WI38 (cell line): ENCODE measurements at regions not wholly inside any gene's neighbourhood (a gene's known extent, or its start where the extent isn't known, plus 50 kb on each side); places are given as distances from the start of the nearest gene placed in this dataset.
"Not testable (repeated sequence)": the region's sequence is repeated elsewhere in the genome, so short reads cannot be mapped to it uniquely, and the experiment has no call there.

Experiments used
- H3K4me3 ChIP-seq: 2 replicates; pipeline ENCODE4 v1.5.1; 2011; ENCODE audit warnings: low read depth, mild to moderate bottlenecking, control low read depth, low read length
- TF ChIP-seq, protein P1 (sequence below): IDR thresholded peaks from 2 replicates; pipeline ENCODE4 v1.5.1; 2012; ENCODE audit warnings: low read depth, mild to moderate bottlenecking, control low read depth, low read length

GRCh38 chr1:244144053-244144452 is 93.0 kb downstream of the ZBTB18 start:
- TF ChIP-seq, protein P1, sequence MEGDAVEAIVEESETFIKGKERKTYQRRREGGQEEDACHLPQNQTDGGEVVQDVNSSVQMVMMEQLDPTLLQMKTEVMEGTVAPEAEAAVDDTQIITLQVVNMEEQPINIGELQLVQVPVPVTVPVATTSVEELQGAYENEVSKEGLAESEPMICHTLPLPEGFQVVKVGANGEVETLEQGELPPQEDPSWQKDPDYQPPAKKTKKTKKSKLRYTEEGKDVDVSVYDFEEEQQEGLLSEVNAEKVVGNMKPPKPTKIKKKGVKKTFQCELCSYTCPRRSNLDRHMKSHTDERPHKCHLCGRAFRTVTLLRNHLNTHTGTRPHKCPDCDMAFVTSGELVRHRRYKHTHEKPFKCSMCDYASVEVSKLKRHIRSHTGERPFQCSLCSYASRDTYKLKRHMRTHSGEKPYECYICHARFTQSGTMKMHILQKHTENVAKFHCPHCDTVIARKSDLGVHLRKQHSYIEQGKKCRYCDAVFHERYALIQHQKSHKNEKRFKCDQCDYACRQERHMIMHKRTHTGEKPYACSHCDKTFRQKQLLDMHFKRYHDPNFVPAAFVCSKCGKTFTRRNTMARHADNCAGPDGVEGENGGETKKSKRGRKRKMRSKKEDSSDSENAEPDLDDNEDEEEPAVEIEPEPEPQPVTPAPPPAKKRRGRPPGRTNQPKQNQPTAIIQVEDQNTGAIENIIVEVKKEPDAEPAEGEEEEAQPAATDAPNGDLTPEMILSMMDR = no peak
- H3K4me3 ChIP-seq = no peak overlapping the region

DNA sequence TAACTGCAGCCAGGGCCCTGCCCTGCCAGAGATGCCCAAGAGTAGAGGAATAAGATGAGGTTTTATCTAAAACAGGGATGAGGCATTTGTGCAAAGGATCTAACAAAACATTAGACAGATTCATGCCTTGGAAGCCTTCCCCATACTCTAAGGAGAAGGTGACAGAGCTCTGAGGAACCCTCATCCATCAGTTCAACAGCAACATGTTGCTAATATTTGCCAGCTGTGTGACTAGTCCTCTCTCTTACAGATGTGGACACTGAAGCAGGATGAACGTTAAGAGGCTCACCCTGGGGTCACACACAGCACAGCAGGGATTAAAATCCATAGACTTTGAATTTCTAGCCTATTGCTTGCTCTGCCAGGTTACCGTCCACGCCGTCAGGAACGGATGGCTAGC is 99.0 kb downstream of the ZBTB18 start:
- TF ChIP-seq, protein P1 = no peak
- H3K4me3 ChIP-seq = no peak overlapping the region

GRCh38 chr1:244150665-244151064 is 99.6 kb downstream of the ZBTB18 start:
- TF ChIP-seq, protein P1 = no peak
- no peak overlapping the region for H3K4me3 ChIP-seq

DNA sequence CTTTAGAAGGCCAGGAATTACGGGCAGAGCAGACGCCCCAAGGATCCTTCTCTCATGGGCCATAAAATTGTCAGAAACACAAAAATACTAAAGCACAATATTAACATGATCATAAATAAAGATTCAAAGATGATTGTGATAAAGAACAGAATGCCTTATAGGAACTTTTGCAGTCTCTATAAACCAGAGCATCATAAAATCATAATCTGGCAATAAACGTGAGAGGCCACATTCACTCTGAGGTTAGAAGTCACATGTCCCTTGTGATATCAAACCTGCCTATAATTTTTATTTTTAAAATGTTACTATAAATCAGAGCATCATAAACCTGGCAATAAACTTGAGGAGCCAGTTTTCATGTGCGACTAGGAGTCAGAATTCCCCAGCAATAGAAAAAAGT is 100.5 kb downstream of the ZBTB18 start:
- TF ChIP-seq, protein P1 = no peak
- H3K4me3 ChIP-seq = no peak overlapping the region

DNA sequence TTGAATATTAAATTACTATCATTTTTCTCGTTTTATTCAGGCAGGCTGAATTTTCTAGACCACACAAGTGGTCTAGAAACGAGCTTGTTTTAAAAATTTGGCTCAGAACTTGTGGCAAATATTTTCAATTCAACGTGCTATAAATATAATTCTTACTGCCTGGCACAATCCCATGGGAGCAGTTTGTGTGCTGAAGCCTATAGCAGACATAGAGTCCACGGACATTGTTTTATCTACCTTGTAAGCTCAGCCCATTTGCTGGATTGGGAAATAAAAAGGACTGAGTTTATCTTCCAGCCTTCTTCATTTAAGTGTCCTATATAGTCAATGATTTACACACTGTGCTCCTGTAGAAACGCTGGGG is 103.4 kb downstream of the ZBTB18 start:
- H3K4me3 ChIP-seq = no peak overlapping the region
- TF ChIP-seq, protein P1 = no peak

DNA sequence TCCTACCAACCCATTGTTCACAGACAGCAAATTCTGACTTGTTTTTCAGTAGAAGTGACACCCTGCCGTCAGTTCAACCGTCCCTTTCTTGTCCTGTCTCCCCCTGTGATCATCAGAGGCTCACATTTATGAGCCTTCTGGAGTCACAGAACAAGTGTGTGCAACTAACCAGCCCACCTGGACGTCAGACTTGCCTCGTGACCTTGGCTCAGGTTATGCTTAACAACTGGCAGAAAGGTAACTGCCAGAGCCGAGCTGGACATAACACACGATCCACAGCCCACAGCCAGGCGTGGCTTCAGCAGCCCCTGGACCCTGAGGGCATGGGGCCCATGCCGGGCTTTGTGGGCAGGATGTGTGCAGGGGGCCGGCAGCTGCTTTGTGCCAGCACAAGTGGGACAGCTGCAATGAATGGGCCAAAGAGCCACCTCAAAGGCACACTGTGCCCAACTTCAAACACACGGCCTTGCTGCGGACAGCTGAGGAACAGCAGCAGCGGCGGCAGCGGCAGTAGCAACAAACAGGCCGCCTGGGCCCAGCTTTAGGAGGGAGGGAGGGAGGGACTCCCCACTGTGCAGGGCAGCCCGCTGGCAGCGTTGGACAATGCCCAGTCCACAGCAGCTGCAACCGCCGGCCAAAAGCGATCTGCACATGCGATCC is 103.9 kb downstream of the ZBTB18 start:
- TF ChIP-seq, protein P1 = no peak
- H3K4me3 ChIP-seq = no peak overlapping the region

DNA sequence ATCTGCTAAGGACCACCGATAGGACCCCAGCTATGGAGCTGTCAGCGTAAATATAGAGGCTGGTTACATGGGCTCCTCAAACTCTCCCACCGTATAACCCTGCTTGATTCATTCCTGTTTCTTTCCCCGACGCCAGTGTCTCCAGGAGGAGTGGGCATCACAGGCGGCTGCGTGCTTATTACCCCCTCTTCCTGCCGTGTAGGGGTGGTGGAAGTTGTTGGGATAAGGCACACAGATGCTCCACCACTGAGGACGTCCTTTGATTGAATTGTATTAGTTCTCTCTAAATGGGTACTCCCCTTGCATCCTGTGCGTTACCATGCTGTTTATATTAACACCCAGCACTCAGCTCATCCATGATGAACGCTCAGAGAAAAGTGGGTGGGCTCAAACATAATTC is 104.6 kb downstream of the ZBTB18 start:
- no peak overlapping the region for H3K4me3 ChIP-seq
- TF ChIP-seq, protein P1 = no peak

GRCh38 chr1:244156617-244157016 is 105.5 kb downstream of the ZBTB18 start:
- H3K4me3 ChIP-seq = not testable (repeated sequence)
